NOMO-1 (cell line): ENCODE measurements at regions not wholly inside any gene's neighbourhood (a gene's known extent, or its start where the extent isn't known, plus 50 kb on each side); places are given as distances from the start of the nearest gene placed in this dataset.
A peak's percentile ranks its signal among the peaks of the same experiment; 100 is the strongest.

Experiments used
- DNase-seq, 2 experiments: peaks; one replicate each; lab custom pipeline; 2025; ENCODE audit not compliant: unreplicated experiment in 2 of 2; lab: John Stamatoyannopoulos, UW

DNA sequence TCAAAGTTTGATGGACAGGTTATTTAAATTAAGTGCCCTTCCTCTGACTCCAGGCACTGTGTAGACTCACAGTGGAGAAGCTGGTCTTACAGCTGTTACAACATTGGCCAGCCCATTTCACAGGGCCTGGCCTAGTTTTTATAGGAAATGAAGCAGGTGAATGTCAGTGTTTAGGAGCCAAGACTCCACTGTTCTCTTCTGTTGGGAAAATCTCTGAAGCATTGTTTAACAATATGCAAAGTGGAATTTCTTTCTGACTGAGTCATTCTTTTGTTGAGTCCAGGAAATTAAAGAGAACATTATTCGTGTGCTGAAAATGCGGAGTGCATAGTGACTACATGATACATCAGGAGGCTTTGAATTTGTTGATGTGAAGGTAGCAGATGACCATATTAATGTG is 64.7 kb downstream of the ARRDC4 start:
- no peak for DNase-seq

DNA sequence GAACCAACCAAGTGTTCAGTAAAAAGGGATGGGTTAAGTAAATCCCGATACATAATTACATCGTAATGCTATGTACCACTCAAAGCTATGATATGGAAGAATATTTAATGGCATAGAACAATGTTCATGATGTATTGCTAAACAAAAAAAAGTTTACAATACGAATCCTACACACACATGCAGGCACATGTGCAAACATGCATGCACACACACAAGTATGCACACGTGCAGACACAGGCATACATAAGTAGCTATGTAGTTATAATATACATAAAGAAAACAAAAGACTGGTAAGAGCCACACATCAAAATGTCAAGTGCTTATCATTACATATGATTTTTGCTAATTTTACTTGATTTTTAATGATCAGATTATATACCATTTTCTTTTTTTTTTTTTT is 74.2 kb downstream of the ARRDC4 start:
- no peak for DNase-seq

DNA sequence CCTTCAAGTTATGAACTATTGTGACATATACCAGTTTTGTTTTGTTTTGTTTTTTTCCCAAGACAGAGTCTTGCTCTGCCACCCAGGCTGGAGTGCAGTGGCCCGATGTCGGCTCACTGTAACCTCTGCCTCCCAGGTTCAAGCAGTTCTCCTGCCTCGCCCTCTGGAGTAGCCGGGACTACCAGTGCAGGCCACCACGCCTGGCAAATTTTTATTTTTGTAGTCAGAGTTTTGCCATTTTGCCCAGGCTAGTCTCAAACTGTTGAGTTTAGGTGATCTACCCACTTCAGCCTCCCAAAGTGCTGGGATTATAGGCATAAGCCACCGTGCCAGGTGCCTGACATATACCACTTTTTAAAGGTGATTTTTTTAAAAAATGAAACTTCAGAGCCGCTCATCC is 74.6 kb downstream of the ARRDC4 start:
- DNase-seq = no peak

GRCh38 chr15:98035577-98036010 is 75.1 kb downstream of the ARRDC4 start:
- DNase-seq = no peak

GRCh38 chr15:98039596-98039995 is 79.1 kb downstream of the ARRDC4 start:
- no peak for DNase-seq

GRCh38 chr15:98040146-98040545 is 79.6 kb downstream of the ARRDC4 start:
- DNase-seq = no peak

GRCh38 chr15:98043160-98044014 is 82.9 kb downstream of the ARRDC4 start:
- no peak for DNase-seq

DNA sequence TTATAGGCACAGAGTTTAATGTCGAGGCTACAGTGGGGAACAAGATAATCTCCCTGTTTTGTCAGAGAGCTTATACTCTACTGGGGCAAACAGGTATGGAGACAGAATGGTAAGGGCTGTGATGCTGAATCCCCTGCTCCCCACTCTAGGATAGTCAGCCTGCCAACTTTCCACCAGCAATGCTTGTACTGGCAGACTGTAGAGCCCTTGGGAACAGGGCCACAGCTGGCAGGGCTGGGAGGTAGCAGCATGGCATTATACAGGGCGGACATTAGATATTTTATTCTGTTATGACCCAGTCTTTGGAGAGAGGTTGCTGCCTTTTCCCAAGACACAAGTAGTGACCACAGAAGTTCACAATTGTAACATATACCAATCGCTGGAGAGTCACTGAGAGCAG is 91.2 kb downstream of the ARRDC4 start:
- no peak for DNase-seq

GRCh38 chr15:98057453-98057852 is 97.0 kb downstream of the ARRDC4 start:
- DNase-seq = no peak

GRCh38 chr15:98062869-98063268 is 102.4 kb downstream of the ARRDC4 start:
- no peak for DNase-seq

DNA sequence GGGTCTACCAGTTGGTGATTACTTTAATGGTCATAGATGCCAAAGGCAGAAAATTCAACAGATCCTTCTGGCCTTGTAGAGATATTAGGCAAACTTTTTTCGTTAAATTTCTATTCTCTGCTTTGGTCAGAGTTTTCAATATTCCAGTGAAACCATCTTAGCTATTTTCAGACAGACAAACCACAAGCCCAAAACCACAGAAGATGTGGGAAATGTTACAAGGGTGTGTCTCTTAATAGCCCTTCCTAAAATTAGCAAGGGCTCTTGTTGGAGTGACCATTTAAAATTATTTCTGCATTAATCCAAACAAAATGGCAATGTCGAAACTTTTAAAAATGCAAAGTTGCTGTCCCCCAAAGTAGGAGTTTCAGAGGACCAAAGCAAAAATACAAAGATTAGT is 102.8 kb downstream of the ARRDC4 start:
- no peak for DNase-seq

DNA sequence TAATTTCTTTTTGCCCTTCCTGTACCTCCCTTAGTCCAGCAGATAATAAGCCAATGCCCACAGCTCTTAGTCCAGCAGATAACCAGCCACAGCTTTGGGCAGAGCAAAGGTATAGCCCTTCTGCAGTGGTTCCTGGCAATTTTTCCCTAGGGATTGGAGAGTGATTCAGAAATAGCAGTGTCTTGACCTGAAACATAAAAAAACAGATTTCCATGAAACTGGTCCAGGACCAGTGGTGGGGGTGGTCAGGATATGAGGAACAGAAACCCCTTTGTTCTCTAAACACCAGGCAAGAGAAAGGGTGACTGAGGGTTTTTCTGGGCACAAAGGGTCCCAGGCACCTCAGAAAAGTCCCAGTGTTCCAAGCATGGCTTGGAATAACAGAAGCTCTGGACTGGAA is 103.4 kb downstream of the ARRDC4 start:
- no peak for DNase-seq

GRCh38 chr15:98067339-98067738 is 106.8 kb downstream of the ARRDC4 start:
- peak in 1 of 2 experiments; percentile 58 for DNase-seq

- no peak for DNase-seq
These were observed 108.8 kb downstream of the ARRDC4 start for GRCh38 chr15:98069256-98069655.

DNA sequence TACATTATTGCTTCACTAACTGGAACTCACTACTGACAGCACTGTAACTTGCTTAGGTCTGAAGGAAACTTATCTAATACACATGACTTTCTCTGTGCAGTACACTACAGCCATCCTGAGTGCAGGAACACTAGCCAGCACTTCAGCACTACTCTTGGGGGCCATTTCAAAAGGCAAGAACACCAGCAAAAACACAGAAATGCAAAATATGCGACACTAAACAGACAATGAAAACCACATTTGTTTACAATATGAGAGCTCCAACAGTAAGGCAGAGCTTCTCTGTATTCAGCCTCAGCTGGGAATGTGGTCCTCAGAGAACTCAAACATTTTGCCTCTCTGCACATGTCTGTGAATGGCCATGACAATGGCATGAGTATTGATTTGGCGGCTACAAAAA is 109.6 kb downstream of the ARRDC4 start:
- no peak for DNase-seq

GRCh38 chr15:98071786-98072185 is 111.3 kb downstream of the ARRDC4 start:
- no peak for DNase-seq

DNA sequence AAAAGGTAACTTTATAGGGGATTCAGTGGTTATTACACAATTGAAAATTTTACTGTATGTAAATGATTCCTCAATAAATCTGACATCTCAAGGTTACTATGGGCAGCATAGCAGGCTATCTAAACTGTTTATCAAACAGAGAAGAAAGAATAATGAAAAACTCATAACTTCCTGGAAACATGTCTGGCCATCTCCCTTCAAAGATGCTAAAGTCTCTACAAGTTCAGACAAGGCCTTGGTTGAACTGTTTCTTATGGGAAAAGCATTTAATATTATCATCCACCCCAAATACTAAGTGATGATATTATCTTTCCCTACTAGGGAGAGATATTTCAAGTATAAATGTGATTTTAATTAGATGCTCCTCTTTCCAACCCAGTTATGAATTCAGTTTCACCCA is 114.9 kb downstream of the ARRDC4 start:
- peak in 1 of 2 experiments; percentile 2 for DNase-seq

GRCh38 chr15:98076021-98076816 is 115.7 kb downstream of the ARRDC4 start:
- DNase-seq = peak; percentile 68 to 73

DNA sequence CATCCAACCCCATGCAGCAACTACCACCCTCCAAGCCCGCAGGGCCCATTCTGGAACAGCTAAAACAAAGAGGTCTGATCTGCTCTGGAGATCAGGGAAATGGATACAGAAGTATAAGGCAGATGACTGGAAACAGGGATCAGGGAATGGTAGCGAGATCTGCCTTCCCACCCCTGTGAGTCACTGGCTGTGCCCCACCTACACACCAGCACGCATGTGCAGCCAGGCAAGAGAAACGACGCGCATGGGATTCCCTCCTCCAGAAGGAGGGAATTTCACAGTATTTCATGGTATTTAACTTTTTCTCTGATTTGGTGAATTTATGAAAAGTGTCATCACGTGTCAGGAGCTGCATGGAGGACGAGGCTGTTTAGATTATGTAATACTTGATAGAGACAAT is 116.7 kb downstream of the ARRDC4 start:
- DNase-seq = no peak

- no peak for DNase-seq
These were observed 120.3 kb downstream of the ARRDC4 start for GRCh38 chr15:98080791-98081190.

DNA sequence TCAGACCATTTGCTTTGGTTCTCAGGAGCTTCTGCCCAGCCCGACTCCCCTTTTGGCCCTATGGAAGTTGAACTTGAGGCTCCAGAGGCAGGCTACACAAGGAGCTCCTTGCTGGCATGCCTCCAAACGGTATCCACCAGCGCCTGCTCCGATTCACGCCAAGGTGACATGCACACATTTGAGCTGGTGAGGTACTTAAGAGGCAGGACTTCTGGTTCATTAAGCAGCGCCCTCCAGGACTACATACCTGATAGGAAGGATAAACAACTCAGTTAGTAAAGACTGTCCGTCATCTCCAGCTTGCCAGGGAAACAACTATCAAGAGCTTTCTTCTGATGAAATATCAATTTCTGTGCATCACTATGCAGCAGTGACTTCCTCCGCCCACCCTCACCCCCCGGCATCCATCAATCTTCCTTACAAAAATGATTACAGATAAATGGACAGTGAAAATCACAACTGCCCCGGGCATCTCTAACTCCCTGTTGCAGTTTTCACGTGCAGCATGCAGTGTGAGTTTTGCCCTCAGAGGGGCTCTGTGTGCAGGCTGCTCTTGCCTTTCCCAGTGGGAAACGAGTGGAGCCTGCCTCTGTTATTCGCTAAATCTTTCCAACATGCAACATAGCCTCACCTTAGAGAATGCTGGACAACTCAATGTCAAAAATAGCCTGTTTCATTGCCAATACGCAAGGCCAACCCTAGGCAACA is 122.9 kb downstream of the ARRDC4 start:
- DNase-seq = no peak
